Right lobe of liver (tissue), 4 donors: ENCODE measurements at regions not wholly inside any gene's neighbourhood (a gene's known extent, or its start where the extent isn't known, plus 50 kb on each side); places are given as distances from the start of the nearest gene placed in this dataset.

Experiments
- POLR2A ChIP-seq: fragments of 450-650 bp; IDR thresholded peaks from one replicate; pipeline ENCODE4 v1.6.1; 2017; ENCODE audit warnings: antibody characterized with exemption, mild to moderate bottlenecking
- TF ChIP-seq, protein P1 (sequence below), 4 donors: fragments of 200-600 bp in 3 of 4; fragments of 450-650 bp in 1 of 4; IDR thresholded peaks; one replicate each; pipeline versions ENCODE4 v1.5.1 to v1.8.0; 2016 to 2022; ENCODE audit warnings: antibody characterized with exemption in 4 of 4, mild to moderate bottlenecking in 2 of 4
- donor health status: DM: no; HTN: no; CAD: no.
- donor health status: DM: no; HTN: no; CAD: no.
- donor health status: DM: no; HTN: yes; CAD: no.

- TF ChIP-seq, protein P1, sequence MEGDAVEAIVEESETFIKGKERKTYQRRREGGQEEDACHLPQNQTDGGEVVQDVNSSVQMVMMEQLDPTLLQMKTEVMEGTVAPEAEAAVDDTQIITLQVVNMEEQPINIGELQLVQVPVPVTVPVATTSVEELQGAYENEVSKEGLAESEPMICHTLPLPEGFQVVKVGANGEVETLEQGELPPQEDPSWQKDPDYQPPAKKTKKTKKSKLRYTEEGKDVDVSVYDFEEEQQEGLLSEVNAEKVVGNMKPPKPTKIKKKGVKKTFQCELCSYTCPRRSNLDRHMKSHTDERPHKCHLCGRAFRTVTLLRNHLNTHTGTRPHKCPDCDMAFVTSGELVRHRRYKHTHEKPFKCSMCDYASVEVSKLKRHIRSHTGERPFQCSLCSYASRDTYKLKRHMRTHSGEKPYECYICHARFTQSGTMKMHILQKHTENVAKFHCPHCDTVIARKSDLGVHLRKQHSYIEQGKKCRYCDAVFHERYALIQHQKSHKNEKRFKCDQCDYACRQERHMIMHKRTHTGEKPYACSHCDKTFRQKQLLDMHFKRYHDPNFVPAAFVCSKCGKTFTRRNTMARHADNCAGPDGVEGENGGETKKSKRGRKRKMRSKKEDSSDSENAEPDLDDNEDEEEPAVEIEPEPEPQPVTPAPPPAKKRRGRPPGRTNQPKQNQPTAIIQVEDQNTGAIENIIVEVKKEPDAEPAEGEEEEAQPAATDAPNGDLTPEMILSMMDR (IDR thresholded peaks at IDR 0.05) = no peak
- no peak for TF ChIP-seq POLR2A
Measured at GRCh38 chr9:107397076-107398044, 92.2 kb downstream of the KLF4 start.
